ENCODE measurements at regions not wholly inside any gene's neighbourhood (a gene's known extent, or its start where the extent isn't known, plus 50 kb on each side); places are given as distances from the start of the nearest gene placed in this dataset.

GRCh38 chr17:5789528-5789927, 205.2 kb upstream of the NLRP1 start:
- DNase-seq, result no peak

- DNase-seq, result no peak
Measured at GRCh38 chr17:5793157-5793556, 208.8 kb upstream of the NLRP1 start.

GRCh38 chr17:5793899-5794298, 209.6 kb upstream of the NLRP1 start:
- DNase-seq, result no peak

GRCh38 chr17:5794385-5794784, 210.1 kb upstream of the NLRP1 start:
- DNase-seq, result no peak

GRCh38 chr17:5794881-5795506, 210.7 kb upstream of the NLRP1 start:
- no peak for DNase-seq

- DNase-seq, result no peak
Measured at GRCh38 chr17:5797447-5798050, 213.2 kb upstream of the NLRP1 start.

- no peak for DNase-seq
Measured at GRCh38 chr17:5798094-5798493, 213.8 kb upstream of the NLRP1 start.

- no peak for DNase-seq
Measured at GRCh38 chr17:5800131-5800530, 215.8 kb upstream of the NLRP1 start.

GRCh38 chr17:5800646-5801045, 216.3 kb upstream of the NLRP1 start:
- DNase-seq, result no peak

- DNase-seq, result no peak
Measured at GRCh38 chr17:5804251-5804650, 219.9 kb upstream of the NLRP1 start.

GRCh38 chr17:5809056-5809455, 224.7 kb upstream of the NLRP1 start:
- no peak for DNase-seq

- no peak for DNase-seq
Measured at GRCh38 chr17:5809580-5810188, 225.4 kb upstream of the NLRP1 start.

- no peak for DNase-seq
Measured at GRCh38 chr17:5812590-5812989, 228.3 kb upstream of the NLRP1 start.

- DNase-seq, result no peak
Measured at GRCh38 chr17:5813357-5813756, 229.0 kb upstream of the NLRP1 start.

GRCh38 chr17:5815396-5815795, 231.1 kb upstream of the NLRP1 start:
- no peak for DNase-seq

- DNase-seq, result no peak
Measured at GRCh38 chr17:5816491-5817070, 232.3 kb upstream of the NLRP1 start.

- DNase-seq, result no peak
Measured at GRCh38 chr17:5817475-5818395, 233.4 kb upstream of the NLRP1 start.

GRCh38 chr17:5819396-5819795, 235.1 kb upstream of the NLRP1 start:
- no peak for DNase-seq

GRCh38 chr17:5819921-5820685, 235.8 kb upstream of the NLRP1 start:
- no peak for DNase-seq

- no peak for DNase-seq
Measured at GRCh38 chr17:5820721-5821456, 236.6 kb upstream of the NLRP1 start.

- DNase-seq, result no peak
Measured at GRCh38 chr17:5821803-5822202, 237.5 kb upstream of the NLRP1 start.

Measured in SHP77 treated with DMSO at 0.1 percent for 48 hours (cell line).